RWPE1 (cell line): ENCODE measurements at regions not wholly inside any gene's neighbourhood (a gene's known extent, or its start where the extent isn't known, plus 50 kb on each side); places are given as distances from the start of the nearest gene placed in this dataset.

Source experiments
- CTCF ChIA-PET: fragments of 350-600 bp; sonication (Branson Sonifier 250); formaldehyde crosslinking; extraction: SDS; loops from one replicate; lab custom pipeline; 2021; lab: Yijun Ruan, JAX
- POLR2A ChIA-PET: fragments of 400-600 bp; formaldehyde crosslinking; extraction: SDS; loops from one replicate; lab custom pipeline; 2020; ENCODE audit warnings: antibody characterized with exemption; ENCODE audit not compliant: low non-redundant PET; lab: Yijun Ruan, JAX
- DNase-seq: peaks from one replicate; pipeline ENCODE4 v3.0.0; 2012; ENCODE audit warnings: low spot score
- H3K27ac ChIP-seq: fragments of 450-650 bp; 2 replicates; pipeline ENCODE4 v1.5.1; 2017
- TF ChIP-seq, protein P1 (sequence below): fragments of 450-650 bp; conservative IDR thresholded peaks from 2 replicates; pipeline ENCODE4 v1.5.1; 2017; ENCODE audit warnings: low read depth, mild to moderate bottlenecking

DNA sequence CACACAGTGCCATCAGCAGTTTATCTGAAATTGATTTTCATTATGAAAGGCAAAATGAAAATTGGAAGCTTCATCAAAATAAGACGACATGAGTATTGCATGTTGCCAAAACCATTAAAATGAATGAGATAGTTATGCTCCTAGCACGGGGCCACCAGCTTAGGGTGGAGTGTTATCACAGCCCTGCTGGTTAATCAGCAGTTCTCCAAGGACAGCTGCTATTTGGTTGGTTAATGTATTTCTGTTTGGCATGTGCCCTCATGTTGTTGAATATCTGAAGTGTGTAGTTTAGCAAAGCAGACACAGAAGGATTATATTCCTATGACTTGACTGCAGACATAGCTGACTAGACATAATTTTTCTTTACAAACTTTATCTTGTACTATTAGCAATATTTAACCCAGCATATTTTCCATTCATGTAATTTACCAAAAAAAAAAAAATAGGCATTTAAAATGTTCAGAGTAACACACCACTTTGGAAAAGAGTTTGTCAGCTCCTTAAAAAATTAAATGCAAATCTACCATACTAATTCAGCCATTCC is 98.6 kb upstream of the PIK3R1 start:
- CTCF ChIA-PET = interaction anchor here (0.6 to 1.5 kb wide), 5 partner anchors 14 to 769 kb away, joined by 3 to 6 read pairs (median 3); no protein-coding TSS in a partner anchor
- DNase-seq = no peak
- H3K27ac ChIP-seq = no peak overlapping the region
- POLR2A ChIA-PET = no interaction called here
- TF ChIP-seq, protein P1, sequence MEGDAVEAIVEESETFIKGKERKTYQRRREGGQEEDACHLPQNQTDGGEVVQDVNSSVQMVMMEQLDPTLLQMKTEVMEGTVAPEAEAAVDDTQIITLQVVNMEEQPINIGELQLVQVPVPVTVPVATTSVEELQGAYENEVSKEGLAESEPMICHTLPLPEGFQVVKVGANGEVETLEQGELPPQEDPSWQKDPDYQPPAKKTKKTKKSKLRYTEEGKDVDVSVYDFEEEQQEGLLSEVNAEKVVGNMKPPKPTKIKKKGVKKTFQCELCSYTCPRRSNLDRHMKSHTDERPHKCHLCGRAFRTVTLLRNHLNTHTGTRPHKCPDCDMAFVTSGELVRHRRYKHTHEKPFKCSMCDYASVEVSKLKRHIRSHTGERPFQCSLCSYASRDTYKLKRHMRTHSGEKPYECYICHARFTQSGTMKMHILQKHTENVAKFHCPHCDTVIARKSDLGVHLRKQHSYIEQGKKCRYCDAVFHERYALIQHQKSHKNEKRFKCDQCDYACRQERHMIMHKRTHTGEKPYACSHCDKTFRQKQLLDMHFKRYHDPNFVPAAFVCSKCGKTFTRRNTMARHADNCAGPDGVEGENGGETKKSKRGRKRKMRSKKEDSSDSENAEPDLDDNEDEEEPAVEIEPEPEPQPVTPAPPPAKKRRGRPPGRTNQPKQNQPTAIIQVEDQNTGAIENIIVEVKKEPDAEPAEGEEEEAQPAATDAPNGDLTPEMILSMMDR = no peak

DNA sequence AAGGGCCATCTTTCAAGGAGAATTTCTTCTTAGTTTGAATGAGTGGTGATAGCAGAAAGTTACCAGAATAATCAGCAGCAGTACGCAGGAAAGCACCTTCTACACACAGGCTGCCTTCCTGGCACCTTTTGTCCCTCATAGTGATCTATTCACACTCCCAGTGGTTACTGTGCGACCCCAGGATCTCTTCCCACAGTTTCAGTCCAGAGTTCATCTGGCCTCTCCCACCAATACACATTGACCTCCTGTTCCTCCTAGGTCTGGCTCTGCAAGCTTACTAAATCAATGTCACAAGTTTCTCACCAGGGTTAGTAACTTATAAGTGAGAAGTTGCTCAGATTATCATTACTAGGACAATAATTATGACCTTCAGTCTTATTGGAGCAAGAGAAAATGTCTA is 99.1 kb upstream of the PIK3R1 start:
- no peak overlapping the region for H3K27ac ChIP-seq
- TF ChIP-seq, protein P1 = no peak
- no peak for DNase-seq
- CTCF ChIA-PET = interaction anchor here (0.6 to 1.5 kb wide), 3 partner anchors 15 to 315 kb away, joined by 3 read pairs; no protein-coding TSS in a partner anchor
- POLR2A ChIA-PET = no interaction called here

DNA sequence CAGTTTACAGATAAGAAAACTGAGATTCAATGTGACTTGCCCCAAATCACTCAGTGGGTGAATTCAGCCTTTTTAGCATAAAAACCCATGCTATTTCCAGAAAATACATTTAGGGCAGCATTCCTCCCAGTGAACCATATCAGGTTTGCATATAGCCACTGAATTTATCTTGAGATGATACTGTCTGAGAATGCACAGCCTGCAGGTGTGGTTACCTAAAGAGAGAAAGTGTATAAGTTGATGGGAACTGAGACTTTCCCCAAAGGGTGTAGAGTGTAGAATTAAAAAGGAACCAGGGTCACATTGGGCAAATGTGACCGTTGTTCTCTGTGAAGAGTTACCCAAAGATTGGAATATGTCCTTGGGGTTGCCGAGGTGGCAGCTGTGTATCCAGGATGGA is 100.0 kb upstream of the PIK3R1 start:
- DNase-seq = no peak
- H3K27ac ChIP-seq = no peak overlapping the region
- TF ChIP-seq, protein P1 = no peak
- CTCF ChIA-PET = no interaction called here
- POLR2A ChIA-PET = no interaction called here

DNA sequence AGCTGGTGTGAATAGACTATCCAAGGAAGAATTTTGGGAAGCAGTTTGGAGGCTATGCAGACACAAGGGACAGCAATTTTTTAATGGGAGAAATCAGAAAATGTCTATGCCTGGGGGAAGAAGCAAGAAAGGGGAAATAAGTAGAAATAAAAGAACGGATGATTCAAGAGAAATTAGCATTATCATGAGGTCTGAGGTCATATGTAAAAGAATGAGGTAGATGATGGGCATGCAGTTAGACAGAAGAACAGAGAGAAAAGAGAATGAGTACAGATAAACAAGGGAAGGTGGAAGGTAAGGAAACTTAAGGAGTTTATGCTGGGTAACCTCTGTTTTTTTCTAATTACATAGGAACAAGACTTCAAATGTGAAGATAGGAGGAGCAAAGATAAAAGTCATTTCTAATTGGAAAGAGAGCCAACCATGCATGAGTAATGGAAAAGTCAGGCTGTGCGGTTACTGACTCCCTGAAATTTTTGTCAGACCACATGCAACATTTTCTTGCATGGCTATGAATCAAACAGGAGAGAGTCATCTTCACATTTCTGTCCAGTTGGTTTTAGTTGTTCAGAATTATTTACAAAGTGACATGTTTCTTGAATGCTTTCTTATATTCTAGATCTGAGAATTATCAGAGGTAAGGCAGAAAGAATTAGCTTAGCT is 101.0 kb upstream of the PIK3R1 start:
- peak; percentile 16 for DNase-seq

DNA sequence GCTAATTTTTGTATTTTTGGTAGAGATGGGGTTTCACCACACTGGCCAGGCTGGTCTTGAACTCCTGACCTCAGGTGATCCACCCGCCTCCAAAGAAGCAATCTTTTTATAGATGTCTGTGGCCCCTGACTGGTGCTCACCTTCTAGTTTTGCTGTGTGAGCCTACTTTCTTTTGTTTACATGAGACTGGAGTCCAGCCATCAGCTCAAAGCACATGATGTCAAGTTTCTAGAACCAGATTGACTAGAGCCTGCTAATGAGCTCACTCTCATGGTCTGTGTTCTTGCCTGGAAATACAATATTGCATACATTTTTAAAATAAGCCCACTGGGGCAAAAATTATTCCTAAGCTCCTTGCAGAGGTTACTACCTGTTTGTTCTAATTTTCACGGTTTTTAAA is 102.9 kb upstream of the PIK3R1 start:
- ChIA-PET CTCF (interaction anchor here (0.6 to 1.5 kb wide), 2 partner anchors 9 to 10 kb away, joined by 3 read pairs; no protein-coding TSS in a partner anchor), POLR2A (no interaction called here)
- H3K27ac ChIP-seq = no peak overlapping the region
- DNase-seq = no peak
- TF ChIP-seq, protein P1 = no peak

More for the DNA sequence above, 101.0 kb upstream of the PIK3R1 start:
- POLR2A ChIA-PET = no interaction called here
- no peak overlapping the region for H3K27ac ChIP-seq
- TF ChIP-seq, protein P1 = no peak
- CTCF ChIA-PET = no interaction called here

DNA sequence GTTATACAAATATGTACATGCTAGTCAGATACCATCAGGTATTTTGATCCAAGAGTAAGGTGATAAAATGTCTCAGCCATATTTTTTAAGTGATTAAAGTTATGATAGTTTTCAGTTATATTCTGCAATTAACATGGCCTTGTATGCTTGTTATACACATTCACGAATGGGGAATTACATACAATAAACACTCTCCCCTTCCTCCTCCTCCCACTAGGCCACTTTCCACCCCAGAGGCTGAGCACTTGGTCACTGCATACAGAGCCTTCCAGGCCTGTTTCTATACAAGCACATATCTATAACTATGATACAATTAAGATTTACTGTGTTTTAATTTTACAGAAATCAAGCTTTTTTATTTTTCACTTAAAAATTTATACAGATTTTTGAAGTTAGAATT is 104.7 kb upstream of the PIK3R1 start:
- ChIA-PET POLR2A (no interaction called here), CTCF (no interaction called here)
- no peak for DNase-seq
- TF ChIP-seq, protein P1 = no peak
- H3K27ac ChIP-seq = no peak overlapping the region
